ENCODE measurements at regions not wholly inside any gene's neighbourhood (a gene's known extent, or its start where the extent isn't known, plus 50 kb on each side); places are given as distances from the start of the nearest gene placed in this dataset.
A peak's percentile ranks its signal among the peaks of the same experiment; 100 is the strongest.

GRCh38 chr7:137172105-137172590, 171.4 kb downstream of the PTN start:
- no peak overlapping the region for H3K27ac Mint-ChIP-seq (ENCODE audit: low read depth, unreplicated experiment)
- CTCF ChIA-PET, result no interaction called here
- no peak overlapping the region for H3K4me3 Mint-ChIP-seq (ENCODE audit: unreplicated experiment)
- intact Hi-C loops (cut with micrococcal nuclease), result no loop called here
- H3K4me1 Mint-ChIP-seq (ENCODE audit: insufficient read depth, unreplicated experiment), result no peaks in the 10 kb centered on the region
- TF ChIP-seq CTCF (IDR thresholded peaks at IDR 0.05; ENCODE audit: unreplicated experiment), result no peak
- H3K9me3 Mint-ChIP-seq (ENCODE audit: unreplicated experiment), result no peaks in the 10 kb centered on the region
- no TSS peak for BruUV-seq (replicated peaks)
- no peak for DNase-seq (ENCODE audit: unreplicated experiment)
- H3K36me3 Mint-ChIP-seq (ENCODE audit: insufficient read depth, unreplicated experiment), result no peaks in the 10 kb centered on the region
- H3K27me3 Mint-ChIP-seq (ENCODE audit: insufficient read depth, unreplicated experiment), result peaks cover 22% of the 10 kb centered on the region
- POLR2A ChIA-PET, result no interaction called here

GRCh38 chr7:137169282-137169698, 174.2 kb downstream of the PTN start:
- BruUV-seq (replicated peaks), result no TSS peak
- ChIA-PET POLR2A (no interaction called here), CTCF (interaction anchor here (0.6 to 1.9 kb wide), 6 partner anchors 27 to 423 kb away, joined by 3 to 12 read pairs (median 4); no protein-coding TSS in a partner anchor)
- Mint-ChIP-seq H3K36me3 (ENCODE audit: insufficient read depth, unreplicated experiment) (no peaks in the 10 kb centered on the region), H3K27ac (ENCODE audit: low read depth, unreplicated experiment) (no peak overlapping the region), H3K4me3 (ENCODE audit: unreplicated experiment) (no peak overlapping the region), H3K4me1 (ENCODE audit: insufficient read depth, unreplicated experiment) (no peaks in the 10 kb centered on the region), H3K27me3 (ENCODE audit: insufficient read depth, unreplicated experiment) (peaks cover 11% of the 10 kb centered on the region), H3K9me3 (ENCODE audit: unreplicated experiment) (no peaks in the 10 kb centered on the region)
- peak; percentile 50 for TF ChIP-seq CTCF (IDR thresholded peaks at IDR 0.05; ENCODE audit: unreplicated experiment)
- DNase-seq (ENCODE audit: unreplicated experiment), result peak; percentile 57
- intact Hi-C loops (cut with micrococcal nuclease), result loop anchor here (1.0 kb wide), 2 partner anchors 285 to 423 kb away; no protein-coding TSS in a partner anchor

- no peak for TF ChIP-seq CTCF (IDR thresholded peaks at IDR 0.05; ENCODE audit: unreplicated experiment)
- Mint-ChIP-seq H3K4me3 (ENCODE audit: unreplicated experiment) (no peak overlapping the region), H3K27ac (ENCODE audit: low read depth, unreplicated experiment) (no peak overlapping the region), H3K27me3 (ENCODE audit: insufficient read depth, unreplicated experiment) (peaks cover 11% of the 10 kb centered on the region), H3K9me3 (ENCODE audit: unreplicated experiment) (no peaks in the 10 kb centered on the region), H3K36me3 (ENCODE audit: insufficient read depth, unreplicated experiment) (no peaks in the 10 kb centered on the region), H3K4me1 (ENCODE audit: insufficient read depth, unreplicated experiment) (no peaks in the 10 kb centered on the region)
- no TSS peak for BruUV-seq (replicated peaks)
- POLR2A ChIA-PET, result no interaction called here
- intact Hi-C loops (cut with micrococcal nuclease), result no loop called here
- CTCF ChIA-PET, result interaction anchor here (0.6 kb wide), 1 partner anchor 35 kb away, joined by 3 read pairs; no protein-coding TSS in a partner anchor
- DNase-seq (ENCODE audit: unreplicated experiment), result no peak
These were observed 175.9 kb downstream of the PTN start for GRCh38 chr7:137167609-137168008.

- no peak overlapping the region for H3K27ac Mint-ChIP-seq (ENCODE audit: low read depth, unreplicated experiment)
- CTCF ChIA-PET, result no interaction called here
- TF ChIP-seq CTCF (IDR thresholded peaks at IDR 0.05; ENCODE audit: unreplicated experiment), result no peak
- peaks cover 11% of the 10 kb centered on the region for H3K27me3 Mint-ChIP-seq (ENCODE audit: insufficient read depth, unreplicated experiment)
- no peak for DNase-seq (ENCODE audit: unreplicated experiment)
- BruUV-seq (replicated peaks), result no TSS peak
- H3K4me3 Mint-ChIP-seq (ENCODE audit: unreplicated experiment), result no peak overlapping the region
- no peaks in the 10 kb centered on the region for H3K36me3 Mint-ChIP-seq (ENCODE audit: insufficient read depth, unreplicated experiment)
- H3K9me3 Mint-ChIP-seq (ENCODE audit: unreplicated experiment), result no peaks in the 10 kb centered on the region
- POLR2A ChIA-PET, result no interaction called here
- no peaks in the 10 kb centered on the region for H3K4me1 Mint-ChIP-seq (ENCODE audit: insufficient read depth, unreplicated experiment)
- intact Hi-C loops (cut with micrococcal nuclease), result no loop called here
These were observed 177.2 kb downstream of the PTN start for GRCh38 chr7:137166363-137166762.
